Sigmoid colon (tissue), 6 donors: ENCODE measurements at regions not wholly inside any gene's neighbourhood (a gene's known extent, or its start where the extent isn't known, plus 50 kb on each side); places are given as distances from the start of the nearest gene placed in this dataset.

Experiments used
- DNase-seq: peaks from one replicate; pipeline ENCODE4 v3.0.0-alpha.2; 2019
- H3K27ac ChIP-seq, 4 donors: fragments of 200-600 bp; sonication (generic); one replicate each; pipeline ENCODE4 v1.5.1; 2016 to 2019; ENCODE audit warnings: mild to moderate bottlenecking in 1 of 4
- H3K27me3 ChIP-seq, 3 donors: fragments of 200-600 bp; sonication (generic); one replicate each; pipeline ENCODE4 v1.5.1; 2019; ENCODE audit warnings: mild to moderate bottlenecking in 1 of 3
- H3K36me3 ChIP-seq, 4 donors: fragments of 200-600 bp; sonication (generic); one replicate each; pipeline ENCODE4 v1.5.1; 2016 to 2019
- H3K4me1 ChIP-seq, 4 donors: fragments of 200-600 bp; sonication (generic); one replicate each; pipeline ENCODE4 v1.5.1; 2017 to 2019
- H3K4me3 ChIP-seq, 4 donors: fragments of 200-600 bp; sonication (generic); one replicate each; pipeline ENCODE4 v1.5.1; 2017 to 2019; ENCODE audit warnings: mild to moderate bottlenecking in 2 of 4, moderate library complexity in 1 of 4
- H3K9me3 ChIP-seq, 4 donors: fragments of 200-600 bp in 3 of 4; sonication (generic) in 3 of 4; one replicate each; pipeline versions ENCODE4 v1.5.1 to v1.6.1; 2013 to 2019
- EP300 ChIP-seq, 4 donors: sonication (generic); formaldehyde crosslinking; IDR thresholded peaks; one replicate each; pipeline ENCODE4 v1.6.1; 2017; ENCODE audit warnings: antibody characterized with exemption in 4 of 4
- POLR2A ChIP-seq, 2 donors: fragments of 450-650 bp; IDR thresholded peaks; one replicate each; pipeline ENCODE4 v1.6.1; 2016; ENCODE audit warnings: antibody characterized with exemption in 2 of 2, mild to moderate bottlenecking in 2 of 2, moderate library complexity in 2 of 2
- POLR2AphosphoS5 ChIP-seq, 4 donors: sonication (generic); formaldehyde crosslinking; IDR thresholded peaks; one replicate each; pipeline ENCODE4 v1.6.1; 2017; ENCODE audit warnings: antibody characterized with exemption in 4 of 4
- WGBS, 2 donors: extraction: QIAGEN DNeasy Blood & Tissue Kit; methylation state at CpG; one replicate each; pipeline ENCODE4 v1.1.7; 2013; 5-methylcytosine and 5-hydroxymethylcytosine counted together
- intact Hi-C: fragments of 100-400 bp; cut with DNase I; formaldehyde crosslinking; loops from one replicate; pipeline ENCODE4 v1.15.1; 2023
- TF ChIP-seq, protein P1 (sequence below), 4 experiments: fragments of 450-650 bp in 3 of 4; fragments of 200-600 bp in 1 of 4; IDR thresholded peaks; one replicate each; pipeline ENCODE4 v1.5.1; 2016 to 2019; ENCODE audit warnings: antibody characterized with exemption in 4 of 4, mild to moderate bottlenecking in 3 of 4, moderate library complexity in 2 of 4
- donor health status: healthy with polysubstance abuse.
- donor health status: healthy.

DNA sequence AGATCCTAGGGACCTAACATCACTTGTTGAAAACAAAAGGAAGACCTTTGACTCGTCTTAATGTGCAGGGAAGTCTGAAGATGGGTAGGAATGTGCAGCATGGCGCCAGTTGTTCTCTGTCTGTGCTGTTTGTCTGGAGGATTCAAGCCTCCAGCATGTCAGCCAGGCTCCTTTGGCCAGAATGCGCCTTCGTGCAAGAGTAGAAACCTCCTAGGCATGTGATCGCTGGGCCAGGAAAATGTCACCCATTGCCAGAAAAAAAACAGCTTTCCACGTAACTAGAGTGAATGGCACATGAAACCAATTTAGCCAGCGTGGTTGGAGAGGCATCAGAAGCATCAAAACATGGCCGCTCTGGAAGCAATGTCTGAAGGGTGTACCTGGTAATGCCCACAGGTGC lies 132.7 kb downstream of the EDN1 start:
- peak overlapping the region in 3 of 4 donors; percentile 50 to 61 (median 53) for H3K27ac ChIP-seq
- peaks cover 0 to 58% (median 40%) of the 10 kb centered on the region in 4 donors for H3K4me1 ChIP-seq
- TF ChIP-seq, protein P1, sequence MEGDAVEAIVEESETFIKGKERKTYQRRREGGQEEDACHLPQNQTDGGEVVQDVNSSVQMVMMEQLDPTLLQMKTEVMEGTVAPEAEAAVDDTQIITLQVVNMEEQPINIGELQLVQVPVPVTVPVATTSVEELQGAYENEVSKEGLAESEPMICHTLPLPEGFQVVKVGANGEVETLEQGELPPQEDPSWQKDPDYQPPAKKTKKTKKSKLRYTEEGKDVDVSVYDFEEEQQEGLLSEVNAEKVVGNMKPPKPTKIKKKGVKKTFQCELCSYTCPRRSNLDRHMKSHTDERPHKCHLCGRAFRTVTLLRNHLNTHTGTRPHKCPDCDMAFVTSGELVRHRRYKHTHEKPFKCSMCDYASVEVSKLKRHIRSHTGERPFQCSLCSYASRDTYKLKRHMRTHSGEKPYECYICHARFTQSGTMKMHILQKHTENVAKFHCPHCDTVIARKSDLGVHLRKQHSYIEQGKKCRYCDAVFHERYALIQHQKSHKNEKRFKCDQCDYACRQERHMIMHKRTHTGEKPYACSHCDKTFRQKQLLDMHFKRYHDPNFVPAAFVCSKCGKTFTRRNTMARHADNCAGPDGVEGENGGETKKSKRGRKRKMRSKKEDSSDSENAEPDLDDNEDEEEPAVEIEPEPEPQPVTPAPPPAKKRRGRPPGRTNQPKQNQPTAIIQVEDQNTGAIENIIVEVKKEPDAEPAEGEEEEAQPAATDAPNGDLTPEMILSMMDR (IDR thresholded peaks at IDR 0.05): no peak
- TF ChIP-seq POLR2A (IDR thresholded peaks at IDR 0.05) (no peak), EP300 (IDR thresholded peaks at IDR 0.05) (peak in 1 of 4 donors; percentile 60), POLR2AphosphoS5 (IDR thresholded peaks at IDR 0.05) (peak in 3 of 4 donors; percentile 5 to 71 (median 71))
- no peak overlapping the region for H3K4me3 ChIP-seq
- 84 to 86% methylated on average over 8 of the region's 8 CpGs for WGBS, 2 donors
- H3K27me3 ChIP-seq: no peaks in the 10 kb centered on the region
- no peaks in the 10 kb centered on the region for H3K9me3 ChIP-seq
- H3K36me3 ChIP-seq: no peaks in the 10 kb centered on the region
- intact Hi-C loops: no loop called here
- no peak for DNase-seq

GRCh38 chr6:12423832-12424231 lies 133.7 kb downstream of the EDN1 start:
- intact Hi-C loops: no loop called here
- peaks cover 0 to 58% (median 41%) of the 10 kb centered on the region in 4 donors for H3K4me1 ChIP-seq
- 8 to 46% methylated on average over 1 of the region's 1 CpG for WGBS, 2 donors

DNA sequence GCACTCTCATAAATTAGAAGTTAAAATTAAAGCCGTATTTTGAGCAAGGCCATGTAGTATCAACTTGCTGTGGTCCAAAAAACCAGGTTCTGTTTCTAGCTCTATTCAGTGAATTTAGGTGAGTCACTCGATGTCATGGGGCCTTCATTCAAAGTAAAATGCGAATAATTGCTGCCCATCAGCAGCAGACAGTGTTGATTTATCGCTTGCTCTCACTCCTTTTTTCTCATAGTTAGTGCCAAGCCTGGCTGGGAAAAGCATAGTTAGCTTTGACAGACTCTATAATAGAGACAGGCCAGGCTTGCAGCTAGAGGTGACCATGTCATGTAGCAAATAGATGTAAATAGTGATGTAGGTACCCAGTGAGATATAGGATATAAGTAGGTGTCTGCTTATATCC lies 136.0 kb downstream of the EDN1 start:
- Histone ChIP-seq H3K4me3 (no peak overlapping the region), H3K36me3 (no peaks in the 10 kb centered on the region), H3K4me1 (peaks cover 0 to 58% (median 41%) of the 10 kb centered on the region in 4 donors), H3K9me3 (no peaks in the 10 kb centered on the region), H3K27me3 (no peaks in the 10 kb centered on the region), H3K27ac (peak overlapping the region in 2 of 4 donors; percentile 14 to 53)
- intact Hi-C loops: no loop called here
- DNase-seq: no peak
- no peak for TF ChIP-seq EP300 (IDR thresholded peaks at IDR 0.05)
- TF ChIP-seq POLR2A (IDR thresholded peaks at IDR 0.05): no peak
- TF ChIP-seq POLR2AphosphoS5 (IDR thresholded peaks at IDR 0.05): no peak
- TF ChIP-seq, protein P1 (IDR thresholded peaks at IDR 0.05): no peak
- 94 to 96% methylated on average over 4 of the region's 4 CpGs for WGBS, 2 donors

More at GRCh38 chr6:12423832-12424231, 133.7 kb downstream of the EDN1 start:
- Histone ChIP-seq H3K9me3 (no peaks in the 10 kb centered on the region), H3K36me3 (no peaks in the 10 kb centered on the region), H3K27ac (peak overlapping the region in 3 of 4 donors; percentile 24 to 61 (median 53)), H3K27me3 (no peaks in the 10 kb centered on the region), H3K4me3 (no peak overlapping the region)
- no peak for TF ChIP-seq POLR2A (IDR thresholded peaks at IDR 0.05)
- no peak for TF ChIP-seq POLR2AphosphoS5 (IDR thresholded peaks at IDR 0.05)
- TF ChIP-seq, protein P1 (IDR thresholded peaks at IDR 0.05): no peak
- TF ChIP-seq EP300 (IDR thresholded peaks at IDR 0.05): no peak
- no peak for DNase-seq

- Histone ChIP-seq H3K36me3 (no peaks in the 10 kb centered on the region), H3K4me1 (peaks cover 0 to 18% (median 14%) of the 10 kb centered on the region in 4 donors), H3K4me3 (no peak overlapping the region), H3K27me3 (no peaks in the 10 kb centered on the region), H3K9me3 (no peaks in the 10 kb centered on the region), H3K27ac (no peak overlapping the region)
- intact Hi-C loops: no loop called here
- no peak for DNase-seq
- WGBS, 2 donors: 44 to 46% methylated on average over 3 of the region's 3 CpGs
- no peak for TF ChIP-seq POLR2AphosphoS5 (IDR thresholded peaks at IDR 0.05)
- no peak for TF ChIP-seq EP300 (IDR thresholded peaks at IDR 0.05)
- no peak for TF ChIP-seq POLR2A (IDR thresholded peaks at IDR 0.05)
- TF ChIP-seq, protein P1 (IDR thresholded peaks at IDR 0.05): no peak
These were observed 140.9 kb downstream of the EDN1 start for GRCh38 chr6:12431023-12431422.

- H3K9me3 ChIP-seq: no peaks in the 10 kb centered on the region
- intact Hi-C loops: no loop called here
- H3K4me1 ChIP-seq: no peaks in the 10 kb centered on the region
- H3K4me3 ChIP-seq: no peak overlapping the region
- WGBS, 2 donors: 27 to 85% methylated on average over 3 of the region's 3 CpGs
- H3K36me3 ChIP-seq: no peaks in the 10 kb centered on the region
- no peak for DNase-seq
- no peak overlapping the region for H3K27ac ChIP-seq
- H3K27me3 ChIP-seq: no peaks in the 10 kb centered on the region
- TF ChIP-seq POLR2A (IDR thresholded peaks at IDR 0.05): no peak
- no peak for TF ChIP-seq EP300 (IDR thresholded peaks at IDR 0.05)
- TF ChIP-seq, protein P1 (IDR thresholded peaks at IDR 0.05): no peak
- TF ChIP-seq POLR2AphosphoS5 (IDR thresholded peaks at IDR 0.05): no peak
These were observed 146.1 kb downstream of the EDN1 start for GRCh38 chr6:12436224-12436623.
